Right lobe of liver (tissue), 4 donors: ENCODE measurements at regions not wholly inside any gene's neighbourhood (a gene's known extent, or its start where the extent isn't known, plus 50 kb on each side); places are given as distances from the start of the nearest gene placed in this dataset.

Experiments used
- POLR2A ChIP-seq: fragments of 450-650 bp; IDR thresholded peaks from one replicate; pipeline ENCODE4 v1.6.1; 2017; ENCODE audit warnings: antibody characterized with exemption, mild to moderate bottlenecking
- TF ChIP-seq, protein P1 (sequence below), 4 donors: fragments of 200-600 bp in 3 of 4; fragments of 450-650 bp in 1 of 4; IDR thresholded peaks; one replicate each; pipeline versions ENCODE4 v1.5.1 to v1.8.0; 2016 to 2022; ENCODE audit warnings: antibody characterized with exemption in 4 of 4, mild to moderate bottlenecking in 2 of 4
- donor health status: DM: no; HTN: no; CAD: no.
- donor health status: DM: no; HTN: no; CAD: no.
- donor health status: DM: no; HTN: yes; CAD: no.

DNA sequence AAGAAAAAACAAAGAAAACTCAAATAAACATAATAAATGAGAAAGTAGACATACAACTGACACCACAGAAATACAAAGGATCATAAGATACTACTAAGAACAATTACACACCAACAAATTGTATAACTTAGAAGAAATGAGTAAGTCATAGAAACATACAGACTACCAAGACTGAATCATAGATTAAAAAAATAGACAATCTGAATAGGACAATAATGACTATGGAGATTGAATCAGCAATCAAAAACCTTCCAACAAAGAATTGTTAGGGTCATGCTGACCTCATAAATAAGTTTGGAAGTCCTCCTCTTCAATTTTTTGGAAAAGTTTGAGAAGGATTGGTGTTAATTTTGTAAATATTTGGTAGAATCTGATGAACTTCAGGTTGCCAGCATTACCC is 159.0 kb downstream of the PTBP2 start:
- TF ChIP-seq, protein P1, sequence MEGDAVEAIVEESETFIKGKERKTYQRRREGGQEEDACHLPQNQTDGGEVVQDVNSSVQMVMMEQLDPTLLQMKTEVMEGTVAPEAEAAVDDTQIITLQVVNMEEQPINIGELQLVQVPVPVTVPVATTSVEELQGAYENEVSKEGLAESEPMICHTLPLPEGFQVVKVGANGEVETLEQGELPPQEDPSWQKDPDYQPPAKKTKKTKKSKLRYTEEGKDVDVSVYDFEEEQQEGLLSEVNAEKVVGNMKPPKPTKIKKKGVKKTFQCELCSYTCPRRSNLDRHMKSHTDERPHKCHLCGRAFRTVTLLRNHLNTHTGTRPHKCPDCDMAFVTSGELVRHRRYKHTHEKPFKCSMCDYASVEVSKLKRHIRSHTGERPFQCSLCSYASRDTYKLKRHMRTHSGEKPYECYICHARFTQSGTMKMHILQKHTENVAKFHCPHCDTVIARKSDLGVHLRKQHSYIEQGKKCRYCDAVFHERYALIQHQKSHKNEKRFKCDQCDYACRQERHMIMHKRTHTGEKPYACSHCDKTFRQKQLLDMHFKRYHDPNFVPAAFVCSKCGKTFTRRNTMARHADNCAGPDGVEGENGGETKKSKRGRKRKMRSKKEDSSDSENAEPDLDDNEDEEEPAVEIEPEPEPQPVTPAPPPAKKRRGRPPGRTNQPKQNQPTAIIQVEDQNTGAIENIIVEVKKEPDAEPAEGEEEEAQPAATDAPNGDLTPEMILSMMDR (IDR thresholded peaks at IDR 0.05) = no peak
- TF ChIP-seq POLR2A = no peak
